ENCODE measurements at regions not wholly inside any gene's neighbourhood (a gene's known extent, or its start where the extent isn't known, plus 50 kb on each side); places are given as distances from the start of the nearest gene placed in this dataset.
"Not testable (repeated sequence)": the region's sequence is repeated elsewhere in the genome, so short reads cannot be mapped to it uniquely, and the experiment has no call there.

DNA sequence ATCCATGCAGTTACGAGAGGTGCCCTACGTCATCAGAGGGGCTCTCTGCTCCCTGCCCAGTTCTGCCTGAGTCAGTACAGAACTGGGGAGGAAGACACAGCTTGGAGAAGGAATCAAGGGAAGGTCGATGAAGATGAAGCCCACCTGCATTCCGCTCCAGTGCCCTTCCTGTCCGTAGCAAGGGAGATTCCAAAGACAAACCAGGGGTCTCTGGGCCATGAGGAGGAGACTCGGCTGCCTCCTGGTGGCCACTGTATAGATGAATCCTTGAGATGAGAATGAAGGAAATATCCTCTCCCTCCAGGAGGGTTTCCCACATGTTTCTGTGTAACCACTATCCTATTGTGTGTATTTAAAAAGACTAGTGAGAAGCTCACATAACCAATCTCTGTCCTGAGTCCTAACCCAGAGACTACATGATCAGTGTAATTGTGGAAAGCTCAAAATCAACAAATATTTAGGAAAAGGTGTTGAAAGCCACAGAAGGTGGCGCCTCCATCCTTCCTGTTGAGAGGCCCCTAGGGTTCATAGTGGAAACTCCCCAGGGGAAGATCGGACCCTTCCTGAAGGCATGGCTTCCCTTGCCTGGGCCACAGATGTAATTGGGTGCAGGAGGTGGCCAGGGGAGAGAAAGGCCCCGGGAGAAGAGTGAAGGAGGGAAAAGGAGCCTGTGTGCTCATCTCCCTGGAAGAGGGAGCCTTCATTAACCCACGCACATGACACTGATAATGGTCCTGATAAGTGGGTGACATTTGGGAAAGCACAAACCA is 67.0 kb upstream of the LYZL2 start:
- not testable (repeated sequence) for H3K27me3 Mint-ChIP-seq, H3K4me3 Mint-ChIP-seq, DNase-seq, H3K9me3 Mint-ChIP-seq
- peaks cover 14% of the 10 kb centered on the region for H3K36me3 Mint-ChIP-seq
- peaks cover 73% of the 10 kb centered on the region for H3K4me1 Mint-ChIP-seq
- CTCF ChIA-PET = interaction anchor here (1.2 to 1.9 kb wide), 3 partner anchors 9 to 78 kb away, joined by 3 to 7 read pairs (median 5); no protein-coding TSS in a partner anchor
- H3K27ac Mint-ChIP-seq = peak overlapping the region; percentile 93

DNA sequence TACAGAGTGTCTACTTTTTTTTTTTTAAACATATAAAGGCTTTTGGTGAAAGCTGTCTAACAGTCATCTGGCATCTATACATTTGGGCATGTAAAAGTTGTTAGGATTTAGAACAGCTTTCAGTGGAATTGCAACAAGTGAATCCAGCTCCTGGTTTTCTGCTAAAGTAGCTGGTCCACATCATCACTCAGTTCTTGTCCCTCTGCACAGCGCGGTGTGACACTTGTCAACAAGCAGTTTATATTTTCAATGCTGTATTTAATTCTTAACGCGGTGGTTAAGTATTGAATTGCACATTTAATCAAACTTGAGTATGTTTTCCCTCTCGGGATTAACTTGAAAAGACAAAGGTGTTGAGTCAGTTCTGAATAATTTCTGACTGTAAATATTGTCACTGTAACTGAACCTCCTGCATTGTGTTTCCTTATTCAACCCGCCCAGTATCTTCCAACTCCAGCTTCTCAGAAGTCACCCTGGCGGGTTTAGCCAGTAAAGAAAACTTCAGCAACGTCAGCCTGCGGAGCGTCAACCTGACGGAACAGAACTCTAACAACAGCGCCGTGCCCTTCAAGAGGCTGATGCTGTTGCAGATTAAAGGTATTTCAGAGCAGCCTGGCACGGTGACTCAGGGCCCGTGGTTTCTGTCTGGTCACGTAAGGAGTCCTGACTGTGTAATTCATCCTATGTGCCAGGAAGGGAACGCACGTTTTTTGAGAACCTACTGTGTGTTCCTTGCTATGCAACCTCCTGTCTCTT is 66.1 kb upstream of the LYZL2 start:
- H3K4me1 Mint-ChIP-seq = peaks cover 66% of the 10 kb centered on the region
- DNase-seq = peak; percentile 71
- H3K9me3 Mint-ChIP-seq, H3K27me3 Mint-ChIP-seq: not testable (repeated sequence)
- peak overlapping the region; percentile 93 for H3K27ac Mint-ChIP-seq
- peak overlapping the region; percentile 54 for H3K4me3 Mint-ChIP-seq
- H3K36me3 Mint-ChIP-seq = peaks cover 14% of the 10 kb centered on the region
- CTCF ChIA-PET = interaction anchor here (1.2 to 1.9 kb wide), 3 partner anchors 8 to 79 kb away, joined by 3 to 7 read pairs (median 5); no protein-coding TSS in a partner anchor

- CTCF ChIA-PET = interaction anchor here (0.8 kb wide), 1 partner anchor 24 kb away, joined by 3 read pairs; no protein-coding TSS in a partner anchor
- Mint-ChIP-seq H3K4me1 (peaks cover 56% of the 10 kb centered on the region), H3K27me3 (no peaks in the 10 kb centered on the region), H3K27ac (peak overlapping the region; percentile 55), H3K36me3 (peaks cover 12% of the 10 kb centered on the region), H3K4me3 (no peak overlapping the region), H3K9me3 (peaks cover 3% of the 10 kb centered on the region)
- no peak for DNase-seq
These were observed 65.1 kb upstream of the LYZL2 start for GRCh38 chr10:30694518-30695228.

- no peaks in the 10 kb centered on the region for H3K9me3 Mint-ChIP-seq
- H3K27me3 Mint-ChIP-seq = peaks cover 5% of the 10 kb centered on the region
- H3K4me3 Mint-ChIP-seq = no peak overlapping the region
- H3K4me1 Mint-ChIP-seq = peaks cover 38% of the 10 kb centered on the region
- H3K27ac Mint-ChIP-seq = no peak overlapping the region
- H3K36me3 Mint-ChIP-seq = peaks cover 3% of the 10 kb centered on the region
- no peak for DNase-seq
- CTCF ChIA-PET = no interaction called here
These were observed 62.1 kb upstream of the LYZL2 start for GRCh38 chr10:30691639-30692015.

DNA sequence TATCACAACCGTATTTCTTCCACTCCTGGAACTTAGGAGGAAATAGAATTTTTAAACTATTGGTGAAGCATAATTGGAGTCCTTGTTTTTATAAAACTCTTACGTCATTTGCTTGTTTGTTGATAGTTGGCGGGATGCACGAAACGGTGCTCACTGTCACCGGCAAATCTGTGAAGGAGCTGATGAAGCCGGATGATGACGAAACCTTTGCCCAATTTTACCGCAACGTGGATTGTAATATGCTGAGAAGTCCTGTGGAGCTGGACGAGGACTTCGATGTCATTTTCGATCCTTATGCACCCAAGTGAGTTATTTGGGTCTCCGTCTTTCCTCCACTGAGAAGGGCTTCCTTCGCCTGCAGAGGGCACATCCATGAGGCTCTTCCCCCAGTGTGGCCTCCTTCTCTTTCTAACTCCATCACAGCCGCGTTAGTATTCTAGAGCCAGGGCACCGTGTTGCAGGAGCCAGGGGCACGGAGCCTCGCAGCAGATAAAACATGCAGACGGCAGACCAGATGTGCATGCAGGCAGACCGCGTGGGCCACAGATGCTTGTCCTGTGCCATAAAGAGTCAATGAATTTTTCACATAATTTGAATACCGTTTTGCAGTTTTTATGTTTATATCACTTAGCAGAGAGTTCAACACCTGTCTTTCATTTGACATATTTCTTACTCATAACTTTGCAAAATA is 61.5 kb upstream of the LYZL2 start:
- H3K4me3 Mint-ChIP-seq, DNase-seq, H3K9me3 Mint-ChIP-seq, H3K36me3 Mint-ChIP-seq, H3K27me3 Mint-ChIP-seq, H3K27ac Mint-ChIP-seq: not testable (repeated sequence)
- CTCF ChIA-PET = interaction anchor here (6.5 kb wide), 1 partner anchor 27 kb away, joined by 97 read pairs; no protein-coding TSS in a partner anchor
- H3K4me1 Mint-ChIP-seq = peaks cover 32% of the 10 kb centered on the region

GRCh38 chr10:30688456-30688855 is 58.9 kb upstream of the LYZL2 start:
- Mint-ChIP-seq H3K36me3 (no peaks in the 10 kb centered on the region), H3K27me3 (peaks cover 25% of the 10 kb centered on the region), H3K4me1 (peaks cover 21% of the 10 kb centered on the region), H3K4me3 (no peak overlapping the region), H3K27ac (no peak overlapping the region), H3K9me3 (no peaks in the 10 kb centered on the region)
- CTCF ChIA-PET = interaction anchor here (0.7 to 6.5 kb wide), 13 partner anchors 8 to 98 kb away, joined by 3 to 97 read pairs (median 7); no protein-coding TSS in a partner anchor
- DNase-seq = no peak

DNA sequence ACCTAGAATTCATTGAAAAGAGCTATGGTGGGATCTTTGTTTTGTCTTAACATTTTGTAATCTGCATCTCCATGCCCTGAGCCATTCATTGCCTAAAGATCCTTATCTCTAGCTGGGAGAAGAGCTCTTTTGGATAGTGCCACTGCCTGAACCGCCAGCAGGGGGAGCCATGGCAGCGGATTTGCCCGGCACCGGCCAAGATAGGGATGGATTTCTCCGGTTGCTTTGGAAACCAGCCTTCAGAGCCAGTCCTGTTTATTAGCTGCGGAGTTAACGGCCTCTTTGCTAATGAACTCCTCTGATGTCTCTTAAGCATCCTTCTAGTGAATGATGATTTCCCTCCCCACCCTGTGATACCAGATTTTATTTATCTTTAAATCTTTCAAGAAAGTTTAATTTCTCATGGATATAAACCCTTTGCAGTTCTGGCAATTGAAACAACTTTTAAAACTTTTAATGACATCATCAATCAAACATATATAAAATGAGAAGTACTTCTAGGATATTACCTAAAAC is 58.2 kb upstream of the LYZL2 start:
- H3K4me1 Mint-ChIP-seq = peaks cover 24% of the 10 kb centered on the region
- peak; percentile 87 for DNase-seq
- H3K27me3 Mint-ChIP-seq = peaks cover 27% of the 10 kb centered on the region
- no peak overlapping the region for H3K4me3 Mint-ChIP-seq
- H3K36me3 Mint-ChIP-seq = no peaks in the 10 kb centered on the region
- no peak overlapping the region for H3K27ac Mint-ChIP-seq
- CTCF ChIA-PET = interaction anchor here (0.5 to 6.5 kb wide), 17 partner anchors 8 to 470 kb away, joined by 3 to 97 read pairs (median 6); no protein-coding TSS in a partner anchor
- no peaks in the 10 kb centered on the region for H3K9me3 Mint-ChIP-seq

GRCh38 chr10:30686708-30687107 is 57.2 kb upstream of the LYZL2 start:
- Mint-ChIP-seq H3K27ac (no peak overlapping the region), H3K4me3 (no peak overlapping the region), H3K4me1 (peaks cover 28% of the 10 kb centered on the region), H3K27me3 (peaks cover 30% of the 10 kb centered on the region), H3K9me3 (no peaks in the 10 kb centered on the region), H3K36me3 (no peaks in the 10 kb centered on the region)
- CTCF ChIA-PET = interaction anchor here (0.7 to 6.5 kb wide), 8 partner anchors 9 to 70 kb away, joined by 3 to 97 read pairs (median 9); no protein-coding TSS in a partner anchor
- DNase-seq = no peak

GRCh38 chr10:30683496-30683895 is 53.9 kb upstream of the LYZL2 start:
- Mint-ChIP-seq H3K4me3 (no peak overlapping the region), H3K27ac (no peak overlapping the region), H3K9me3 (peaks cover 2% of the 10 kb centered on the region), H3K4me1 (peaks cover 23% of the 10 kb centered on the region), H3K27me3 (peaks cover 43% of the 10 kb centered on the region), H3K36me3 (no peaks in the 10 kb centered on the region)
- no peak for DNase-seq
- CTCF ChIA-PET = no interaction called here

DNA sequence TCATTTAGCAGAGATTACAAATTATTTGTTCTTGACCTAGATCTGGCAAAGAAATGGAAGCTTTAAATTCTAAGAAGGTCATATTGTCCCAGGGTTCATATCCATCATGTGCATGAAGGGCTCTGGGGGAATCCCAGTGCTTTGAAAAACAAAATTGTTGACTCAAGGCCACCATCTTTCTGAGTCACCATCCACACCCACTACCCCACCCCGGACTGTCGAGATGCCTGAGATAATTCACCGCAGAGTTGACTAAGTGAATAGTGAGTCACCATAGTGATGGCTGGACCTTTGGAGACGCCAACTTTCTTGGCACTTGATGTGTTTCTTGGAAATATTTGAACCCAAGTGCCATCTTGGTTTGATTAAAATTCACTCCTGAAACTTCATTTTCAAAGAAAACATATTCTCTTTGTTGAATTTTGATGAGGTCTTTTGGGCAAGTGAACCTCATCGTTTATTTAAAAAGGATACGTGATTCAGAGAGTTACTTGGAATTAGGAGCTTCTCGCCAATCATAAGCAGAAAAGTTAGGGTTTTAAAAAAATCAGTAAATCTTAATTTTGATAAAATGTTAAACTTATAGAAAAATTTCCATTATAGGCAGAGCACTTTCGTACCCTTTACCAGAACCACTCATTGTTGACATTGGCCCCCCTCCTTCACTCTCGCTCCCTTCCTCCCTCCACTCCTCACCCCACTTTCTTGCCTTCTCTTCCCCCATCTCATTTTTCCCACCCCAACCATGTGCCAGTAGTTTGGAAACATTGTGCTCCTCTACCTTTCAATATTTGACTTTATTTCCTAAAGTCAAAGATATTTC is 53.0 kb upstream of the LYZL2 start:
- peak; percentile 44 for DNase-seq
- H3K9me3 Mint-ChIP-seq, H3K36me3 Mint-ChIP-seq, CTCF ChIA-PET, H3K4me3 Mint-ChIP-seq, H3K27ac Mint-ChIP-seq: not testable (repeated sequence)
- peaks cover 19% of the 10 kb centered on the region for H3K4me1 Mint-ChIP-seq
- peaks cover 41% of the 10 kb centered on the region for H3K27me3 Mint-ChIP-seq

DNA sequence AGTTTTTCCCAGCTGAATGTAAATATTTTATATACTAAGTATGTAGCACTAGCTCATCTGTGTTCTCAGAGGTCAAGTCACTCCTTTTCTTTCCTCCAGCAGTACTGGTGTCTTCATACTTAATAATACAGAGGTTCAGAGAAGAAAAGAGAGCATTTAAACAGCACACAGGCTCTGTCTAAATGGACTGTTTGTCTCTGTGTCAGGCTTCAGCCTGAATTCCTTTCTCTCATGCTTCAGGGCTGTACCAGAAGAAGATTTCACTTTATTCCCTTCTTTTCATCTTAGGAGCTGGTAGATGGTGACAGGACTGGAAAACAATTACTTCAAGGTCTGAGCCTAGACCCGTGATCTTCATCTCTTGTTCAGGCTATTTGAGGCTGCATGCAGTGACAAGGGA is 51.4 kb upstream of the LYZL2 start:
- DNase-seq = no peak
- peaks cover 17% of the 10 kb centered on the region for H3K4me1 Mint-ChIP-seq
- H3K27me3 Mint-ChIP-seq = peaks cover 38% of the 10 kb centered on the region
- no peak overlapping the region for H3K27ac Mint-ChIP-seq
- peaks cover 2% of the 10 kb centered on the region for H3K9me3 Mint-ChIP-seq
- CTCF ChIA-PET = interaction anchor here (0.6 to 3.2 kb wide), 4 partner anchors 9 to 41 kb away, joined by 3 to 14 read pairs (median 3); no protein-coding TSS in a partner anchor
- H3K36me3 Mint-ChIP-seq = no peaks in the 10 kb centered on the region
- H3K4me3 Mint-ChIP-seq = no peak overlapping the region

All from activated naive CD4-positive, alpha-beta T cell treated with anti-CD3 and anti-CD28 coated beads, Interleukin-2, amount 10 ng/mL, durations not matched to agents 7 days and 5 days (primary cell).